AG09319 (cell line): ENCODE measurements at regions not wholly inside any gene's neighbourhood (a gene's known extent, or its start where the extent isn't known, plus 50 kb on each side); places are given as distances from the start of the nearest gene placed in this dataset.
"Not testable (repeated sequence)": the region's sequence is repeated elsewhere in the genome, so short reads cannot be mapped to it uniquely, and the experiment has no call there.

Source experiments
- DNase-seq: peaks from one replicate; pipeline ENCODE4 v3.0.0-alpha.2; 2010; ENCODE audit warnings: low read depth; ENCODE audit errors: extremely low read depth
- TF ChIP-seq, protein P1 (sequence below): IDR thresholded peaks from 2 replicates; pipeline ENCODE4 v1.5.1; 2011; ENCODE audit warnings: low read depth, mild to moderate bottlenecking, inconsistent platforms, low read length, moderate library complexity

DNA sequence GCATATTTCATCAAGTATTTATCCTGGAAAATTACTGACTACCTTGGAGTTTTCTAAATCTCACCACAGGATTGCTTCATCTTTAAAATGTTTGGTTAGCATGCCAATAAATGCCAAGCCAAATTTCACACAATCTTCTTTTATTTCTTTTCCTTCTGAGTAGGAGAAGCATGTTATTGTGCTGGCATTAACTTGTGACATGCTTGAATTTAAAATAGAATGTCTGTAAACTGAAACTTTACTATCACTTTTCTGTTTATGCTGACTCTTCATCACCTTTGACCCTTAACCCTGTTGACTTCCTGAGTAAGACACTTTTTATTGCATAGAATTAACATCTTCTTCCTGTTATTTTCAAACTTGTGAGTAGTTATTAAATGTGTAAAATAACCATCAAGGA, 56.2 kb upstream of the LRRTM4 start:
- DNase-seq, result no peak

DNA sequence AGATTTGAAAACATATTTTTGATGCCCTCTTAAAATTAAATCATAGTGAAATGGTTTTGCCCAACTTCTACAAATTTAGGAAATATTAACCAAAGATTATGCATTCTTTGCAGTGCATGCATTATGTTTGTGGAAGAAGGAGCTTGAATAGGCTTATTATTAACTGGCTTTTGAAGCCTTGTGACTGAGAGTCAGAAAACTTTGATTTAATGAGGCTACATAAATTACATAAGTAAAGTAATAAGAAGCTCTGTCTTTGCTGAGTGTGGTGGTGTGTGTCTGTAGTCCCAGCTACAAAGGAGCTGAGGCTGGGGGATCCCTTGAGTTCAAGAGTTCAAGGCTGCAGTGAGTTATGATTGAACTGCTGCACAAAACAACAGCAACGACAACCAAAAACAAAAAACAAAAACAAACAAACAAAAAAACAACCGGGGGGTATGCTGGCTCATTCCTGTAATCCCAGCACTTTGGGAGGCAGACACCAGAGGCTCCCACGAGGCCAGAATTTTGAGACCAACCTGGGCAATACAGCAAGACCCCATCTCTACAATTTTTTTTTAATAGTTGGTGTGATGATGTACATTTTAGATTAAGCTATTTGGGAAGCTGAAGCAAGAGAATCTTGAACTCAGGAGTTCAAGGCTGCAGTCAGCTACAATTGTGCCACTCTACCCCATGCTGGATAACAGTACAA, 57.0 kb upstream of the LRRTM4 start:
- no peak for DNase-seq
- TF ChIP-seq, protein P1, sequence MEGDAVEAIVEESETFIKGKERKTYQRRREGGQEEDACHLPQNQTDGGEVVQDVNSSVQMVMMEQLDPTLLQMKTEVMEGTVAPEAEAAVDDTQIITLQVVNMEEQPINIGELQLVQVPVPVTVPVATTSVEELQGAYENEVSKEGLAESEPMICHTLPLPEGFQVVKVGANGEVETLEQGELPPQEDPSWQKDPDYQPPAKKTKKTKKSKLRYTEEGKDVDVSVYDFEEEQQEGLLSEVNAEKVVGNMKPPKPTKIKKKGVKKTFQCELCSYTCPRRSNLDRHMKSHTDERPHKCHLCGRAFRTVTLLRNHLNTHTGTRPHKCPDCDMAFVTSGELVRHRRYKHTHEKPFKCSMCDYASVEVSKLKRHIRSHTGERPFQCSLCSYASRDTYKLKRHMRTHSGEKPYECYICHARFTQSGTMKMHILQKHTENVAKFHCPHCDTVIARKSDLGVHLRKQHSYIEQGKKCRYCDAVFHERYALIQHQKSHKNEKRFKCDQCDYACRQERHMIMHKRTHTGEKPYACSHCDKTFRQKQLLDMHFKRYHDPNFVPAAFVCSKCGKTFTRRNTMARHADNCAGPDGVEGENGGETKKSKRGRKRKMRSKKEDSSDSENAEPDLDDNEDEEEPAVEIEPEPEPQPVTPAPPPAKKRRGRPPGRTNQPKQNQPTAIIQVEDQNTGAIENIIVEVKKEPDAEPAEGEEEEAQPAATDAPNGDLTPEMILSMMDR, result no peak

More for the DNA sequence above, 56.2 kb upstream of the LRRTM4 start:
- TF ChIP-seq, protein P1, result no peak

DNA sequence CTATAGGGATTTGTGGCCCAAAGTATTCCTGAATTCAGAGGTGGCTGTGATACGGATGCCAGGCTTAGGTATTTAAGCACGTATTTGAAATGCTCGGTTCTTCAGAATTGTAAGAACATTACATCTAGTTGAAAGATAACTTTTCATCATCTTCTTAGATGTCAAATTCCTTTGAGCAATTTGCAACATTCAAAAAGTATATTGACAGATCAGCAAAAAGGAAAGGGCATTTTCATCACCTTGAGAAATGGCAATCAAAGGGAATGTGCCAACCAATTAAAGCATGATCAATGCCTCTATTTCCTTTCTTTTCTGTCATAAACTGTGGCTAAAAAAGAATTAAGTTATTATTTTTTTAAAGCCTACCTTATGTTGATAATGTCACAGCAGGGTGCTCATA, 66.3 kb upstream of the LRRTM4 start:
- DNase-seq, result no peak
- TF ChIP-seq, protein P1, result no peak

DNA sequence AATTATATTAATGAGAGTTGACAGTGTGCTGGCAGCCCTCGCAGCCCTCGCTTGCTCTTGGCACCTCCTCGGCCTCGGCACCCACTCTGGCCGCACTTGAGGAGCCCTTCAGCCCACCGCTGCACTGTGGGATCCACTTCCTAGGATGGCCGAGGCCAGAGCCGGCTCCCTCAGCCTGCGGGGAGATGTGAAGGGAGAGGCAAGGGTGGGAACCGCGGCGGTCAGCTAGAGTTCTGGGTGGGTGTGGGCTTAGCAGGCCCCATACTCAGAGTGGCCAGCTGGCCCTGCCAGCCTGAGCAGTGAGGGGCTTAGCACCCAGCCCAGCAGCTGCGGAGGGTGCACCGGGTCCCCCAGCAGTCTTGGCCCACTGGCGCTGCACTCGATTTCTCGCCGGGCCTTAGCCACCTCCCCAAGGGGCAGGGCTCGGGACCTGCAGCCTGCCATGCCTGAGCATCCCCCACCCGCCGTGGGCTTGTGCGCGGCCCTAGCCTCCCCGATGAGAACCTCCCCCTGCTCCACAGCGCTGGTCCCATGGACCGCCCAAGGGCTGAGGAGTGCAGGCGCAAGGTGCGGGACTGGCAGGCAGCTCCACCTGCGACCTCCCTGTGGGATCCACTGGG, 68.2 kb upstream of the LRRTM4 start:
- no peak for DNase-seq
- TF ChIP-seq, protein P1, result no peak

DNA sequence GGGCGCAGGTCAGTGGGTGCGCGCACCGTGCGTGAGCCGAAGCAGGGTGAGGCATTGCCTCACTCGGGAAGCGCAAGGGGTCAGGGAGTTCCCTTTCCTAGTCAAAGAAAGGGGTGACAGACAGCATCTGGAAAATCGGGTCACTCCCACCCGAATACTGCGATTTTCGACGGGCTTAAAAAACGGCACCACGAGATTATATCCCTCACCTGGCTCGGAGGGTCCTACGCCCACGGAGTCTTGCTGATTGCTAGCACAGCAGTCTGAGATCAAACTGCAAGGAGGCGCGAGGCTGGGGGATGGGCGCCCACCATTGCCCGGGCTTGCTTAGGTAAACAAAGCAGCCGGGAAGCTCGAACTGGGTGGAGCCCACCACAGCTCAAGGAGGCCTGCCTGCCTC, 70.8 kb upstream of the LRRTM4 start:
- not testable (repeated sequence) for DNase-seq

DNA sequence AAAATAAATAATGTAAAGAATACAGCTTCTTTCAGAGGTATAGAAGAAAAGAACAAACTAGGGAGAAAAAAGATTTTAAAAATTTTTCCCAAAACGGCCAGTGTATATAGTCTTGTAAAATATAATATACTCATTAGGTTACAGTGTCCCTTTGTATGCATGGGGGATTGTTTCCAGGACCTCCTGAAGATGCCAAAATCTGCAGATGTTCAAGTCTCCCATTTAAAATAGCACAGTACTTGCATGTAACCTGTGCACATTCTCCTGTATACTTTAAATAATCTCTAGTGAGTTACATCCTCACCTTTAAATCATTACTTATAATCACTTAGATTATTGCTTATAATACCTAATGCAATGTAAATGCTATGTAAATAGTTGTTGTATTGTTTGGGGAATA, 80.6 kb upstream of the LRRTM4 start:
- TF ChIP-seq, protein P1, result no peak
- DNase-seq, result no peak

DNA sequence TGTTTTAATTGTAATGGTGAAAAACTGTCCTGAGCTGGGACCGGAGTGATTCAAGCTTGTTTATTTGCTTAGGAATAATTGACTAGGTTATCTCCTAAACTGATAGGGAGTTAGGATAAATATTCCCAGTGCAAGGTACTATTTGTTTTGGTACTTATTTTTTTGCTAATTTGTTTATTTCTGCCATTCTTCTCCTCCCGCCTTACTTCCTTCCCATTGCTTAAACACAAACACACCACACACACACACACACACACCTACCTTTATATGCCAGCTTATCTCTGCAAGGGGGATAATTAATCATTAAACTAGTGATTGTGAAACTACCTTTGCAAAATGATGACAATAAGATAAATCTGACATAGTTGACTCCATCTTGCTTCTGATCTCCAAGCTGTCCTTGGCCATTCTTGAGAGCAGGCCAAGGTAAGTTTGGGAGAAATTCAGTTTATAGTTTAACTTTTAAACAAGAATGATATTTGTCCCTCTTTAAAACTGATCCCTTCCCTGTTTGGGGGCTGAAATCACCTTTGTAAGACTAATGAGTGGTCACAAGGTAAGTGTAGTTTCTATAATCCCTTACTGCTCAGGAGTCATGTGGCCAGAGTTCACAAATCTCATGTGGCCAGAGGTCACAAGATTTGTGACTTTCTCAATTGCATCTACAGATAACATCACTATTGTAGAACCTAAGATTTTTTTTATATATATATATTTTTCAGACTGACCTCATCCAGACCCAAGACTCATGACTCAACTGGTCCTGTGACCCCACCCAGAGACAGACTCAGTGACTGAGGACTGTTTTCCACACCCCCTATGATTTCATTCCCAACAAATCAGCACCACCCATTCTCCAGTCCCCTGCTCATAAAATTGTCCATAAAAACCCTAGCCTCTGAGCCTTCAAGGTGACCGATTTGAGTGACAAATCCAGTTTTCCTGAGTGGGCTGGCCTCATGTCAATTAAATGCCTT, 83.1 kb upstream of the LRRTM4 start:
- TF ChIP-seq, protein P1, result no peak
- DNase-seq, result no peak
